GM23338 (cell line): ENCODE measurements at regions not wholly inside any gene's neighbourhood (a gene's known extent, or its start where the extent isn't known, plus 50 kb on each side); places are given as distances from the start of the nearest gene placed in this dataset.

ENCODE experiments used
- ATAC-seq: fragments of 200-7000 bp; cut with Tn5 transposase; 3 replicates; pipeline ENCODE4 v1.9.1; 2020
- DNase-seq: peaks from one replicate; pipeline ENCODE4 v3.0.0-alpha.2; 2015; ENCODE audit warnings: low spot score
- H2AFZ ChIP-seq: fragments of 200-600 bp; sonication (generic); 2 replicates; pipeline ENCODE4 v1.8.0; 2016; ENCODE audit warnings: antibody characterized with exemption, mild to moderate bottlenecking, moderate library complexity
- H3F3A ChIP-seq: fragments of 200-600 bp; sonication (generic); replicated peaks from 2 replicates; pipeline ENCODE4 v1.8.0; 2017; ENCODE audit warnings: antibody characterized with exemption, mixed run types, low read depth
- H3K27ac ChIP-seq: fragments of 200-600 bp; sonication (generic); 2 replicates; pipeline ENCODE4 v1.6.1; 2016; ENCODE audit warnings: low read depth
- H3K27me3 ChIP-seq: fragments of 200-600 bp; sonication (generic); 2 replicates; pipeline ENCODE4 v1.8.0; 2016; ENCODE audit warnings: mild to moderate bottlenecking, mixed run types, moderate library complexity; ENCODE audit not compliant: insufficient read depth
- H3K36me3 ChIP-seq: fragments of 200-600 bp; sonication (generic); 2 replicates; pipeline ENCODE4 v1.8.0; 2016; ENCODE audit warnings: mild to moderate bottlenecking; ENCODE audit not compliant: insufficient read depth
- H3K4me1 ChIP-seq: fragments of 200-600 bp; sonication (generic); 2 replicates; pipeline ENCODE4 v1.8.0; 2016; ENCODE audit warnings: mild to moderate bottlenecking, moderate library complexity; ENCODE audit not compliant: insufficient read depth
- H3K4me2 ChIP-seq: fragments of 200-600 bp; sonication (generic); 2 replicates; pipeline ENCODE4 v1.7.1; 2017; ENCODE audit warnings: mixed run types
- H3K4me3 ChIP-seq: fragments of 200-600 bp; sonication (generic); 2 replicates; pipeline ENCODE4 v1.6.1; 2016; ENCODE audit warnings: mixed run types
- H3K79me2 ChIP-seq: fragments of 200-600 bp; sonication (generic); replicated peaks from 2 replicates; pipeline ENCODE4 v1.8.0; 2017; ENCODE audit warnings: mild to moderate bottlenecking; ENCODE audit not compliant: insufficient read depth
- H3K9me2 ChIP-seq: fragments of 200-600 bp; sonication (generic); 2 replicates; pipeline ENCODE4 v1.8.0; 2017; ENCODE audit not compliant: insufficient read depth
- H4K20me1 ChIP-seq: fragments of 200-600 bp; sonication (generic); replicated peaks from 2 replicates; pipeline ENCODE4 v1.8.0; 2017; ENCODE audit warnings: mild to moderate bottlenecking; ENCODE audit not compliant: insufficient read depth
- H3K27ac Mint-ChIP-seq: 2 replicates; pipeline ENCODE4 v1.8.0; 2020; ENCODE audit warnings: inconsistent platforms, mild to moderate bottlenecking, moderate library complexity, mixed read lengths
- H3K27me3 Mint-ChIP-seq: 3 replicates; pipeline ENCODE4 v1.8.0; 2022; ENCODE audit warnings: low read depth, mild to moderate bottlenecking, moderate library complexity, mixed read lengths, inconsistent platforms; ENCODE audit not compliant: insufficient read depth, poor library complexity
- H3K36me3 Mint-ChIP-seq: 3 replicates; pipeline ENCODE4 v1.8.0; 2021; ENCODE audit warnings: low read depth, mild to moderate bottlenecking, inconsistent platforms, moderate library complexity, mixed read lengths
- H3K4me1 Mint-ChIP-seq: 3 replicates; pipeline ENCODE4 v1.8.0; 2020; ENCODE audit warnings: mild to moderate bottlenecking, inconsistent platforms, mixed read lengths
- H3K4me3 Mint-ChIP-seq: 3 replicates; pipeline ENCODE4 v1.8.0; 2021; ENCODE audit warnings: moderate library complexity, mild to moderate bottlenecking, inconsistent platforms, mixed read lengths
- H3K9me3 Mint-ChIP-seq: 3 replicates; pipeline ENCODE4 v1.8.0; 2020; ENCODE audit warnings: moderate library complexity, mild to moderate bottlenecking, inconsistent platforms, mixed read lengths
- EZH2phosphoT487 ChIP-seq: fragments of 200-600 bp; sonication (generic); IDR thresholded peaks from one replicate; pipeline ENCODE4 v1.8.1; 2018; ENCODE audit warnings: antibody characterized with exemption; ENCODE audit not compliant: unreplicated experiment
- JUNB ChIP-seq: IDR thresholded peaks from one replicate; pipeline ENCODE4 v1.6.1; 2016; ENCODE audit warnings: antibody characterized with exemption; ENCODE audit not compliant: unreplicated experiment
- POLR2AphosphoS5 ChIP-seq: IDR thresholded peaks from 2 replicates; pipeline ENCODE4 v1.6.1; 2016; ENCODE audit warnings: antibody characterized with exemption, low read depth
- ZNF331 ChIP-seq: fragments of 250-450 bp; sonication (Bioruptor Pico); IDR thresholded peaks from 2 replicates; pipeline ENCODE4 v1.5.0; 2020; ENCODE audit warnings: low read depth, mild to moderate bottlenecking, moderate library complexity
- TF ChIP-seq, protein P1 (sequence below): fragments of 250-450 bp; sonication (Bioruptor Pico); IDR thresholded peaks from 2 replicates; pipeline ENCODE4 v1.5.0; 2020; ENCODE audit warnings: mild to moderate bottlenecking, moderate library complexity
- TF ChIP-seq, protein P2 (sequence below): IDR thresholded peaks from 2 replicates; pipeline ENCODE4 v1.6.1; 2016; ENCODE audit warnings: antibody characterized with exemption
- TF ChIP-seq, protein P3 (sequence below): IDR thresholded peaks from one replicate; pipeline ENCODE4 v1.6.1; 2018; ENCODE audit warnings: antibody characterized with exemption; ENCODE audit not compliant: unreplicated experiment
- TF ChIP-seq, protein P4 (sequence below), 2 experiments: fragments of 200-600 bp in 1 of 2; sonication (generic) in 1 of 2; conservative IDR thresholded peaks; 2 replicates each; pipeline versions ENCODE4 v1.5.1 to v1.6.1; 2016 to 2017; ENCODE audit warnings: antibody characterized with exemption in 2 of 2, low read depth in 2 of 2, mild to moderate bottlenecking in 2 of 2, moderate library complexity in 1 of 2

DNA sequence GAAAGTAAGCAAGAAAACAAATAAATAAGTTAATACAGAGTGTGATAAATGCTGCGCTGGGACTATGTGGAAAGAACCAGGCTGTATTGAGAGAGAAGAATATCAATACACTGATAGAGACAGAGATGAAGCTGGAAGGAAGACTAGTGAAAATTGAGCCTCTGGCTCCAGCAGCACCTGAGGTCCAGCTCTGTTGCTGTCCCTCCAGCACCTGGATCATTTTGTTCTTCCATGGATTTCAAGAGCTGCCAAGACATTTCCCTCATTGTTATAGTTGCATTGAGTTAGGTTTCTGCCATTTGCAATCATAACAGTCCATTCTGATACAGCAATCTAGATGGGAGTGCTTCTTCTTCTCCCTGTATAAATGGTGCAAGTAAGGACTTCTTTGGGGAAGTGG lies 242.7 kb upstream of the FGGY start (continued):
- TF ChIP-seq, protein P1, sequence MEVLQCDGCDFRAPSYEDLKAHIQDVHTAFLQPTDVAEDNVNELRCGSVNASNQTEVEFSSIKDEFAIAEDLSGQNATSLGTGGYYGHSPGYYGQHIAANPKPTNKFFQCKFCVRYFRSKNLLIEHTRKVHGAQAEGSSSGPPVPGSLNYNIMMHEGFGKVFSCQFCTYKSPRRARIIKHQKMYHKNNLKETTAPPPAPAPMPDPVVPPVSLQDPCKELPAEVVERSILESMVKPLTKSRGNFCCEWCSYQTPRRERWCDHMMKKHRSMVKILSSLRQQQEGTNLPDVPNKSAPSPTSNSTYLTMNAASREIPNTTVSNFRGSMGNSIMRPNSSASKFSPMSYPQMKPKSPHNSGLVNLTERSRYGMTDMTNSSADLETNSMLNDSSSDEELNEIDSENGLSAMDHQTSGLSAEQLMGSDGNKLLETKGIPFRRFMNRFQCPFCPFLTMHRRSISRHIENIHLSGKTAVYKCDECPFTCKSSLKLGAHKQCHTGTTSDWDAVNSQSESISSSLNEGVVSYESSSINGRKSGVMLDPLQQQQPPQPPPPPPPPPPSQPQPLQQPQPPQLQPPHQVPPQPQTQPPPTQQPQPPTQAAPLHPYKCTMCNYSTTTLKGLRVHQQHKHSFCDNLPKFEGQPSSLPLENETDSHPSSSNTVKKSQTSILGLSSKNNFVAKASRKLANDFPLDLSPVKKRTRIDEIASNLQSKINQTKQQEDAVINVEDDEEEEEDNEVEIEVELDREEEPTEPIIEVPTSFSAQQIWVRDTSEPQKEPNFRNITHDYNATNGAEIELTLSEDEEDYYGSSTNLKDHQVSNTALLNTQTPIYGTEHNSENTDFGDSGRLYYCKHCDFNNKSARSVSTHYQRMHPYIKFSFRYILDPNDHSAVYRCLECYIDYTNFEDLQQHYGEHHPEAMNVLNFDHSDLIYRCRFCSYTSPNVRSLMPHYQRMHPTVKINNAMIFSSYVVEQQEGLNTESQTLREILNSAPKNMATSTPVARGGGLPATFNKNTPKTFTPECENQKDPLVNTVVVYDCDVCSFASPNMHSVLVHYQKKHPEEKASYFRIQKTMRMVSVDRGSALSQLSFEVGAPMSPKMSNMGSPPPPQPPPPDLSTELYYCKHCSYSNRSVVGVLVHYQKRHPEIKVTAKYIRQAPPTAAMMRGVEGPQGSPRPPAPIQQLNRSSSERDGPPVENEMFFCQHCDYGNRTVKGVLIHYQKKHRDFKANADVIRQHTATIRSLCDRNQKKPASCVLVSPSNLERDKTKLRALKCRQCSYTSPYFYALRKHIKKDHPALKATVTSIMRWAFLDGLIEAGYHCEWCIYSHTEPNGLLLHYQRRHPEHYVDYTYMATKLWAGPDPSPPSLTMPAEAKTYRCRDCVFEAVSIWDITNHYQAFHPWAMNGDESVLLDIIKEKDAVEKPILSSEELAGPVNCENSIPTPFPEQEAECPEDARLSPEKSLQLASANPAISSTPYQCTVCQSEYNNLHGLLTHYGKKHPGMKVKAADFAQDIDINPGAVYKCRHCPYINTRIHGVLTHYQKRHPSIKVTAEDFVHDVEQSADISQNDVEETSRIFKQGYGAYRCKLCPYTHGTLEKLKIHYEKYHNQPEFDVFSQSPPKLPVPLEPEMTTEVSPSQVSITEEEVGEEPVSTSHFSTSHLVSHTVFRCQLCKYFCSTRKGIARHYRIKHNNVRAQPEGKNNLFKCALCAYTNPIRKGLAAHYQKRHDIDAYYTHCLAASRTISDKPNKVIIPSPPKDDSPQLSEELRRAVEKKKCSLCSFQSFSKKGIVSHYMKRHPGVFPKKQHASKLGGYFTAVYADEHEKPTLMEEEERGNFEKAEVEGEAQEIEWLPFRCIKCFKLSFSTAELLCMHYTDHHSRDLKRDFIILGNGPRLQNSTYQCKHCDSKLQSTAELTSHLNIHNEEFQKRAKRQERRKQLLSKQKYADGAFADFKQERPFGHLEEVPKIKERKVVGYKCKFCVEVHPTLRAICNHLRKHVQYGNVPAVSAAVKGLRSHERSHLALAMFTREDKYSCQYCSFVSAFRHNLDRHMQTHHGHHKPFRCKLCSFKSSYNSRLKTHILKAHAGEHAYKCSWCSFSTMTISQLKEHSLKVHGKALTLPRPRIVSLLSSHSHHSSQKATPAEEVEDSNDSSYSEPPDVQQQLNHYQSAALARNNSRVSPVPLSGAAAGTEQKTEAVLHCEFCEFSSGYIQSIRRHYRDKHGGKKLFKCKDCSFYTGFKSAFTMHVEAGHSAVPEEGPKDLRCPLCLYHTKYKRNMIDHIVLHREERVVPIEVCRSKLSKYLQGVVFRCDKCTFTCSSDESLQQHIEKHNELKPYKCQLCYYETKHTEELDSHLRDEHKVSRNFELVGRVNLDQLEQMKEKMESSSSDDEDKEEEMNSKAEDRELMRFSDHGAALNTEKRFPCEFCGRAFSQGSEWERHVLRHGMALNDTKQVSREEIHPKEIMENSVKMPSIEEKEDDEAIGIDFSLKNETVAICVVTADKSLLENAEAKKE (CRISPR knock-in tag): no peak
- no peak for TF ChIP-seq ZNF331 (CRISPR knock-in tag)

- Mint-ChIP-seq H3K9me3 (no peaks in the 10 kb centered on the region), H3K27me3 (peaks cover 5% of the 10 kb centered on the region), H3K4me3 (no peak overlapping the region), H3K4me1 (peaks cover 31% of the 10 kb centered on the region), H3K27ac (no peak overlapping the region), H3K36me3 (peaks cover 11% of the 10 kb centered on the region; the same call in 2 of the 3 replicates)
- DNase-seq (no peak), ATAC-seq (no peak)
- no peak overlapping the region for H3K27ac ChIP-seq
- H3K4me1 ChIP-seq: peaks cover 21% of the 10 kb centered on the region
- no peaks in the 10 kb centered on the region for H4K20me1 ChIP-seq
- H3K36me3 ChIP-seq: no peaks in the 10 kb centered on the region; the same call in 1 of the 2 replicates
- no peaks in the 10 kb centered on the region for H3K27me3 ChIP-seq
- H3K4me3 ChIP-seq: no peak overlapping the region
- H3K4me2 ChIP-seq: no peak overlapping the region
- no peak overlapping the region for H2AFZ ChIP-seq
- H3F3A ChIP-seq: no peaks in the 10 kb centered on the region
- H3K9me2 ChIP-seq: 0 out of 2 replicates have a peak, but pooled peaks cover 5% of the 10 kb centered on the region
- no peaks in the 10 kb centered on the region for H3K79me2 ChIP-seq
- TF ChIP-seq JUNB (no peak), POLR2AphosphoS5 (no peak), EZH2phosphoT487 (no peak)
- TF ChIP-seq, protein P2, sequence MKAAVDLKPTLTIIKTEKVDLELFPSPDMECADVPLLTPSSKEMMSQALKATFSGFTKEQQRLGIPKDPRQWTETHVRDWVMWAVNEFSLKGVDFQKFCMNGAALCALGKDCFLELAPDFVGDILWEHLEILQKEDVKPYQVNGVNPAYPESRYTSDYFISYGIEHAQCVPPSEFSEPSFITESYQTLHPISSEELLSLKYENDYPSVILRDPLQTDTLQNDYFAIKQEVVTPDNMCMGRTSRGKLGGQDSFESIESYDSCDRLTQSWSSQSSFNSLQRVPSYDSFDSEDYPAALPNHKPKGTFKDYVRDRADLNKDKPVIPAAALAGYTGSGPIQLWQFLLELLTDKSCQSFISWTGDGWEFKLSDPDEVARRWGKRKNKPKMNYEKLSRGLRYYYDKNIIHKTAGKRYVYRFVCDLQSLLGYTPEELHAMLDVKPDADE: no peak
- TF ChIP-seq, protein P3, sequence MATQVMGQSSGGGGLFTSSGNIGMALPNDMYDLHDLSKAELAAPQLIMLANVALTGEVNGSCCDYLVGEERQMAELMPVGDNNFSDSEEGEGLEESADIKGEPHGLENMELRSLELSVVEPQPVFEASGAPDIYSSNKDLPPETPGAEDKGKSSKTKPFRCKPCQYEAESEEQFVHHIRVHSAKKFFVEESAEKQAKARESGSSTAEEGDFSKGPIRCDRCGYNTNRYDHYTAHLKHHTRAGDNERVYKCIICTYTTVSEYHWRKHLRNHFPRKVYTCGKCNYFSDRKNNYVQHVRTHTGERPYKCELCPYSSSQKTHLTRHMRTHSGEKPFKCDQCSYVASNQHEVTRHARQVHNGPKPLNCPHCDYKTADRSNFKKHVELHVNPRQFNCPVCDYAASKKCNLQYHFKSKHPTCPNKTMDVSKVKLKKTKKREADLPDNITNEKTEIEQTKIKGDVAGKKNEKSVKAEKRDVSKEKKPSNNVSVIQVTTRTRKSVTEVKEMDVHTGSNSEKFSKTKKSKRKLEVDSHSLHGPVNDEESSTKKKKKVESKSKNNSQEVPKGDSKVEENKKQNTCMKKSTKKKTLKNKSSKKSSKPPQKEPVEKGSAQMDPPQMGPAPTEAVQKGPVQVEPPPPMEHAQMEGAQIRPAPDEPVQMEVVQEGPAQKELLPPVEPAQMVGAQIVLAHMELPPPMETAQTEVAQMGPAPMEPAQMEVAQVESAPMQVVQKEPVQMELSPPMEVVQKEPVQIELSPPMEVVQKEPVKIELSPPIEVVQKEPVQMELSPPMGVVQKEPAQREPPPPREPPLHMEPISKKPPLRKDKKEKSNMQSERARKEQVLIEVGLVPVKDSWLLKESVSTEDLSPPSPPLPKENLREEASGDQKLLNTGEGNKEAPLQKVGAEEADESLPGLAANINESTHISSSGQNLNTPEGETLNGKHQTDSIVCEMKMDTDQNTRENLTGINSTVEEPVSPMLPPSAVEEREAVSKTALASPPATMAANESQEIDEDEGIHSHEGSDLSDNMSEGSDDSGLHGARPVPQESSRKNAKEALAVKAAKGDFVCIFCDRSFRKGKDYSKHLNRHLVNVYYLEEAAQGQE: no peak
- TF ChIP-seq, protein P4, sequence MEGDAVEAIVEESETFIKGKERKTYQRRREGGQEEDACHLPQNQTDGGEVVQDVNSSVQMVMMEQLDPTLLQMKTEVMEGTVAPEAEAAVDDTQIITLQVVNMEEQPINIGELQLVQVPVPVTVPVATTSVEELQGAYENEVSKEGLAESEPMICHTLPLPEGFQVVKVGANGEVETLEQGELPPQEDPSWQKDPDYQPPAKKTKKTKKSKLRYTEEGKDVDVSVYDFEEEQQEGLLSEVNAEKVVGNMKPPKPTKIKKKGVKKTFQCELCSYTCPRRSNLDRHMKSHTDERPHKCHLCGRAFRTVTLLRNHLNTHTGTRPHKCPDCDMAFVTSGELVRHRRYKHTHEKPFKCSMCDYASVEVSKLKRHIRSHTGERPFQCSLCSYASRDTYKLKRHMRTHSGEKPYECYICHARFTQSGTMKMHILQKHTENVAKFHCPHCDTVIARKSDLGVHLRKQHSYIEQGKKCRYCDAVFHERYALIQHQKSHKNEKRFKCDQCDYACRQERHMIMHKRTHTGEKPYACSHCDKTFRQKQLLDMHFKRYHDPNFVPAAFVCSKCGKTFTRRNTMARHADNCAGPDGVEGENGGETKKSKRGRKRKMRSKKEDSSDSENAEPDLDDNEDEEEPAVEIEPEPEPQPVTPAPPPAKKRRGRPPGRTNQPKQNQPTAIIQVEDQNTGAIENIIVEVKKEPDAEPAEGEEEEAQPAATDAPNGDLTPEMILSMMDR (conservative IDR thresholded peaks at IDR 0.05; ENCODE audit: low read depth in 2 of 2): no peak
These were observed 240.8 kb upstream of the FGGY start for GRCh38 chr1:59055908-59056719.
